SK-N-SH (cell line): ENCODE measurements at regions not wholly inside any gene's neighbourhood (a gene's known extent, or its start where the extent isn't known, plus 50 kb on each side); places are given as distances from the start of the nearest gene placed in this dataset.

Experiments used
- CTCF ChIA-PET: fragments of 300-600, 350-600 bp; formaldehyde crosslinking; extraction: SDS; loops from one replicate; lab custom pipeline; 2021; lab: Yijun Ruan, JAX
- POLR2A ChIA-PET: fragments of 350-600 bp; sonication (Branson Sonifier 250); formaldehyde crosslinking; extraction: SDS; loops from one replicate; lab custom pipeline; 2020; ENCODE audit warnings: antibody characterized with exemption, inconsistent platforms; lab: Yijun Ruan, JAX
- DNase-seq: peaks from one replicate; pipeline ENCODE4 v3.0.0; 2012
- H2AFZ ChIP-seq: fragments of 200-600 bp; sonication (generic); 2 replicates; pipeline ENCODE4 v1.8.1; 2016; ENCODE audit warnings: antibody characterized with exemption, mild to moderate bottlenecking, low read depth
- H3F3A ChIP-seq: fragments of 200-600 bp; sonication (generic); replicated peaks from 2 replicates; pipeline ENCODE3; 2016; ENCODE audit warnings: antibody characterized with exemption, mild to moderate bottlenecking; ENCODE audit not compliant: insufficient read depth
- H3K27ac ChIP-seq, 2 experiments: fragments of 200-500 bp in 1 of 2; fragments of 200-600 bp in 1 of 2; sonication (Bioruptor generic) in 1 of 2; sonication (generic), shearing (Covaris generic) in 1 of 2; 2 replicates each; pipeline versions ENCODE4 v1.5.1 to v1.6.1; 2014 to 2016; ENCODE audit warnings: low read depth in 2 of 2, inconsistent platforms in 1 of 2, low read length in 1 of 2, mild to moderate bottlenecking in 1 of 2, mixed read lengths in 1 of 2
- H3K27me3 ChIP-seq: fragments of 200-600 bp; sonication (generic), shearing (Covaris generic); 2 replicates; pipeline ENCODE4 v1.6.1; 2016; ENCODE audit warnings: mixed run types; ENCODE audit not compliant: insufficient read depth
- H3K36me3 ChIP-seq, 2 experiments: fragments of 200-500 bp in 1 of 2; fragments of 200-600 bp in 1 of 2; sonication (Bioruptor generic) in 1 of 2; sonication (generic) in 1 of 2; replicated peaks in 1 of 2; 2 replicates each; pipeline versions ENCODE3 to v1.5.1; 2014 to 2016; ENCODE audit warnings: low read length in 1 of 2, mild to moderate bottlenecking in 1 of 2; ENCODE audit not compliant: insufficient read depth in 2 of 2, control insufficient read depth in 1 of 2
- H3K4me1 ChIP-seq, 2 experiments: fragments of 200-500 bp in 1 of 2; fragments of 200-600 bp in 1 of 2; sonication (Bioruptor generic) in 1 of 2; sonication (generic), shearing (Covaris generic) in 1 of 2; 2 replicates each; pipeline versions ENCODE4 v1.5.1 to v1.6.1; 2014 to 2016; ENCODE audit warnings: low read depth in 1 of 2, low read length in 1 of 2, mixed run types in 1 of 2; ENCODE audit not compliant: insufficient read depth in 2 of 2, control insufficient read depth in 1 of 2
- H3K4me2 ChIP-seq: fragments of 200-600 bp; sonication (generic), shearing (Covaris generic); 2 replicates; pipeline ENCODE4 v1.6.1; 2017; ENCODE audit warnings: mixed run types
- H3K4me3 ChIP-seq, 2 experiments: fragments of 200-500 bp in 1 of 2; fragments of 200-600 bp in 1 of 2; sonication (Bioruptor generic) in 1 of 2; sonication (generic), shearing (Covaris generic) in 1 of 2; 2 replicates each; pipeline versions ENCODE4 v1.5.1 to v1.8.1; 2014 to 2016; ENCODE audit warnings: low read depth in 2 of 2, inconsistent platforms in 1 of 2, low read length in 1 of 2, mild to moderate bottlenecking in 1 of 2, mixed read lengths in 1 of 2, moderate library complexity in 1 of 2
- H3K79me2 ChIP-seq: fragments of 200-600 bp; sonication (generic); 2 replicates; pipeline ENCODE4 v1.8.1; 2017; ENCODE audit warnings: mild to moderate bottlenecking; ENCODE audit not compliant: insufficient read depth
- H3K9ac ChIP-seq: fragments of 200-600 bp; sonication (generic); 2 replicates; pipeline ENCODE4 v1.6.1; 2017; ENCODE audit warnings: mixed run types
- H3K9me2 ChIP-seq: fragments of 200-600 bp; sonication (generic); 2 replicates; pipeline ENCODE4 v1.6.1; 2017; ENCODE audit warnings: mixed run types
- H3K9me3 ChIP-seq: fragments of 200-600 bp; sonication (generic); 2 replicates; pipeline ENCODE4 v1.6.1; 2017; ENCODE audit warnings: mixed run types, mild to moderate bottlenecking, moderate library complexity
- H4K20me1 ChIP-seq: fragments of 200-600 bp; sonication (generic); 2 replicates; pipeline ENCODE4 v1.6.1; 2017; ENCODE audit warnings: mild to moderate bottlenecking, mixed run types; ENCODE audit not compliant: insufficient read depth
- CHD2 ChIP-seq: fragments of 150-350 bp; IDR thresholded peaks from 2 replicates; pipeline ENCODE4 v1.6.1; 2018; ENCODE audit warnings: low read length; ENCODE audit not compliant: partially characterized antibody
- ELF1 ChIP-seq: IDR thresholded peaks from 2 replicates; pipeline ENCODE4 v1.4.0; 2012
- EP300 ChIP-seq, 2 experiments: IDR thresholded peaks; 2 replicates each; pipeline versions ENCODE4 v1.4.0 to v1.6.1; 2012; ENCODE audit warnings: borderline replicate concordance in 1 of 2, low read depth in 1 of 2, low read length in 1 of 2
- FOXJ3 ChIP-seq: sonication (generic); formaldehyde crosslinking; IDR thresholded peaks from 2 replicates; pipeline ENCODE4 v1.5.1; 2020; ENCODE audit warnings: mild to moderate bottlenecking, missing genetic modification reagents
- GABPA ChIP-seq: IDR thresholded peaks from 2 replicates; pipeline ENCODE4 v1.4.0; 2012; ENCODE audit warnings: low read depth, mild to moderate bottlenecking
- GATA2 ChIP-seq: sonication (generic); formaldehyde crosslinking; IDR thresholded peaks from 2 replicates; pipeline ENCODE4 v1.5.0; 2020; ENCODE audit warnings: mild to moderate bottlenecking, missing genetic modification reagents
- MEF2A ChIP-seq: IDR thresholded peaks from 2 replicates; pipeline ENCODE4 v1.4.0; 2012; ENCODE audit warnings: low read depth, borderline replicate concordance
- NFIC ChIP-seq: IDR thresholded peaks from 2 replicates; pipeline ENCODE4 v1.4.0; 2012; ENCODE audit warnings: borderline replicate concordance
- POLR2AphosphoS5 ChIP-seq: IDR thresholded peaks from 2 replicates; pipeline ENCODE4 v1.6.1; 2012; ENCODE audit warnings: low read depth, low read length
- RAD21 ChIP-seq: IDR thresholded peaks from 2 replicates; pipeline ENCODE4 v1.6.1; 2012; ENCODE audit warnings: mild to moderate bottlenecking, low read length
- RCOR1 ChIP-seq: fragments of 150-350 bp; IDR thresholded peaks from 2 replicates; pipeline ENCODE4 v1.6.1; 2017; ENCODE audit warnings: antibody characterized with exemption, low read length
- RFX5 ChIP-seq: IDR thresholded peaks from 2 replicates; pipeline ENCODE4 v1.6.1; 2012; ENCODE audit warnings: mild to moderate bottlenecking, improper control_type of control experiment, low read length
- TCF12 ChIP-seq: IDR thresholded peaks from 2 replicates; pipeline ENCODE4 v1.4.0; 2012
- USF2 ChIP-seq: fragments of 150-350 bp; IDR thresholded peaks from 2 replicates; pipeline ENCODE4 v1.6.1; 2017; ENCODE audit warnings: antibody characterized with exemption, low read length, low read depth, borderline replicate concordance
- WGBS: methylation state at CpG from one replicate; pipeline ENCODE4 v1.1.6; 2017; ENCODE audit warnings: low lambda C conversion rate; 5-methylcytosine and 5-hydroxymethylcytosine counted together
- TF ChIP-seq, protein P1 (sequence below): fragments of 200-600 bp; sonication (generic); IDR thresholded peaks from 2 replicates; pipeline ENCODE4 v1.6.1; 2017; ENCODE audit warnings: antibody characterized with exemption, mild to moderate bottlenecking, moderate library complexity
- TF ChIP-seq, protein P2 (sequence below): IDR thresholded peaks from 2 replicates; pipeline ENCODE4 v1.4.0; 2012; ENCODE audit warnings: low read depth, borderline replicate concordance

DNA sequence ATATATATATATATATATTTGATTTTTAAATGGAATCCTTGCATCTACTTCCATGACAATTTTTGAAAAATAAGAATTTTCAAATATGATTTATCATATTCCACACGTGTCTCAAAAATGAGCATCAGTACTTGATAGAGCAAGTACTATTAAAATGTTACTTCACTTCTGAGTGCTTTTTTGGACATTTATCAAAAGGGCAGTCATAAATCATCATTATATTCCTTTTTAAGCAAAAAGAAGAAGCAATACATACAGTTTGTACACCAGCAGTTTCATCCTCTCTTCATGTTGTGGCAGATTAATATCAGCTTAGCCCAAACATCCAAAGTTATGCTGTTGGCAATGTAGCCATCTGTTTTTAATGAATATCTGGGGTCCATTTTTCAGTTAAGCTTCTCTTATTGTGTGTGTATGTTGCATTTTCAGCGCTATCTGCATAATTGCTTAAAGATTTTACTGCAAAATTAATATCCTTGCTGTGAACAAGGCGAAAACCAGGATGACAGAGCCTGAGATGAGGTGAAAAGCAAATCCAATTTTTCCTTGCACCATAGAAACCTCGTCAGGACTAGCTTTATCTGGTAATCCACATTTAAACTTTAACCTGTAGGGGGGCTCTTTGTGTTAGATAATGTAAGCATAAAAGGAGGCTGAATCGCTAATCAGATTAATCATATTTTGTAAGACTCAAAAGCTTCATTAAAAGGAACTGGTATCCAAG, 604.9 kb upstream of the AGTR1 start:
- no peak for TF ChIP-seq ELF1
- TF ChIP-seq EP300 (IDR thresholded peaks at IDR 0.05; ENCODE audit: borderline replicate concordance in 1 of 2, low read depth in 1 of 2, low read length in 1 of 2), result peak in 1 of 2 experiments; percentile 85; a peak in 1 of 4 replicates
- no peak for TF ChIP-seq RFX5
- peak; percentile 79; the same call in 1 of the 2 replicates for TF ChIP-seq FOXJ3 (CRISPR knock-in tag)
- TF ChIP-seq, protein P1, sequence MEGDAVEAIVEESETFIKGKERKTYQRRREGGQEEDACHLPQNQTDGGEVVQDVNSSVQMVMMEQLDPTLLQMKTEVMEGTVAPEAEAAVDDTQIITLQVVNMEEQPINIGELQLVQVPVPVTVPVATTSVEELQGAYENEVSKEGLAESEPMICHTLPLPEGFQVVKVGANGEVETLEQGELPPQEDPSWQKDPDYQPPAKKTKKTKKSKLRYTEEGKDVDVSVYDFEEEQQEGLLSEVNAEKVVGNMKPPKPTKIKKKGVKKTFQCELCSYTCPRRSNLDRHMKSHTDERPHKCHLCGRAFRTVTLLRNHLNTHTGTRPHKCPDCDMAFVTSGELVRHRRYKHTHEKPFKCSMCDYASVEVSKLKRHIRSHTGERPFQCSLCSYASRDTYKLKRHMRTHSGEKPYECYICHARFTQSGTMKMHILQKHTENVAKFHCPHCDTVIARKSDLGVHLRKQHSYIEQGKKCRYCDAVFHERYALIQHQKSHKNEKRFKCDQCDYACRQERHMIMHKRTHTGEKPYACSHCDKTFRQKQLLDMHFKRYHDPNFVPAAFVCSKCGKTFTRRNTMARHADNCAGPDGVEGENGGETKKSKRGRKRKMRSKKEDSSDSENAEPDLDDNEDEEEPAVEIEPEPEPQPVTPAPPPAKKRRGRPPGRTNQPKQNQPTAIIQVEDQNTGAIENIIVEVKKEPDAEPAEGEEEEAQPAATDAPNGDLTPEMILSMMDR, result no peak
- TF ChIP-seq RAD21, result peak; percentile 16; the same call in 1 of the 2 replicates
- TF ChIP-seq NFIC, result 0 out of 2 replicates have a peak, but pooled peaks have one; percentile 7
- peak; percentile 91 for TF ChIP-seq RCOR1
- no peak for TF ChIP-seq USF2
- TF ChIP-seq, protein P2, sequence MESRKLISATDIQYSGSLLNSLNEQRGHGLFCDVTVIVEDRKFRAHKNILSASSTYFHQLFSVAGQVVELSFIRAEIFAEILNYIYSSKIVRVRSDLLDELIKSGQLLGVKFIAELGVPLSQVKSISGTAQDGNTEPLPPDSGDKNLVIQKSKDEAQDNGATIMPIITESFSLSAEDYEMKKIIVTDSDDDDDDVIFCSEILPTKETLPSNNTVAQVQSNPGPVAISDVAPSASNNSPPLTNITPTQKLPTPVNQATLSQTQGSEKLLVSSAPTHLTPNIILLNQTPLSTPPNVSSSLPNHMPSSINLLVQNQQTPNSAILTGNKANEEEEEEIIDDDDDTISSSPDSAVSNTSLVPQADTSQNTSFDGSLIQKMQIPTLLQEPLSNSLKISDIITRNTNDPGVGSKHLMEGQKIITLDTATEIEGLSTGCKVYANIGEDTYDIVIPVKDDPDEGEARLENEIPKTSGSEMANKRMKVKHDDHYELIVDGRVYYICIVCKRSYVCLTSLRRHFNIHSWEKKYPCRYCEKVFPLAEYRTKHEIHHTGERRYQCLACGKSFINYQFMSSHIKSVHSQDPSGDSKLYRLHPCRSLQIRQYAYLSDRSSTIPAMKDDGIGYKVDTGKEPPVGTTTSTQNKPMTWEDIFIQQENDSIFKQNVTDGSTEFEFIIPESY, result no peak
- no peak for TF ChIP-seq MEF2A
- TF ChIP-seq POLR2AphosphoS5, result no peak
- TF ChIP-seq GABPA, result no peak
- TF ChIP-seq CHD2, result peak; percentile 78
- peak; percentile 91 for TF ChIP-seq GATA2
- TF ChIP-seq TCF12, result peak; percentile 67; the same call in 1 of the 2 replicates
- DNase-seq, result peak; percentile 48
- ChIA-PET POLR2A (interaction anchor here (0.6 to 0.9 kb wide), 3 partner anchors 9 to 701 kb away, joined by 3 to 4 read pairs (median 3); no protein-coding TSS in a partner anchor), CTCF (interaction anchor here (0.9 to 1.4 kb wide), 4 partner anchors 9 to 158 kb away, joined by 3 to 4 read pairs (median 3); no protein-coding TSS in a partner anchor)
- 22% methylated on average over 5 of the region's 5 CpGs for WGBS
- Histone ChIP-seq H3K9me2 (0 out of 2 replicates have a peak, but pooled peaks cover 4% of the 10 kb centered on the region), H3F3A (no peaks in the 10 kb centered on the region), H3K27me3 (no peaks in the 10 kb centered on the region), H3K4me2 (no peak overlapping the region), H4K20me1 (no peaks in the 10 kb centered on the region), H3K27ac (peak overlapping the region in 1 of 2 experiments; percentile 91; a peak in 2 of 4 replicates), H2AFZ (no peak overlapping the region), H3K4me3 (no peak overlapping the region), H3K79me2 (no peaks in the 10 kb centered on the region), H3K4me1 (peaks cover 0 to 14% of the 10 kb centered on the region in 2 experiments; a peak in 2 of 4 replicates), H3K9me3 (no peaks in the 10 kb centered on the region), H3K36me3 (no peaks in the 10 kb centered on the region), H3K9ac (no peak overlapping the region)
